Hematopoietic multipotent progenitor cell treated with erythropoietin and hydrocortisone succinate and interleukin-3 and kit ligand, for 8 days (in vitro differentiated cells): ENCODE measurements at regions not wholly inside any gene's neighbourhood (a gene's known extent, or its start where the extent isn't known, plus 50 kb on each side); places are given as distances from the start of the nearest gene placed in this dataset.

Experiments used
- DNase-seq: peaks from one replicate; pipeline ENCODE4 v3.0.0-alpha.2; 2015

DNA sequence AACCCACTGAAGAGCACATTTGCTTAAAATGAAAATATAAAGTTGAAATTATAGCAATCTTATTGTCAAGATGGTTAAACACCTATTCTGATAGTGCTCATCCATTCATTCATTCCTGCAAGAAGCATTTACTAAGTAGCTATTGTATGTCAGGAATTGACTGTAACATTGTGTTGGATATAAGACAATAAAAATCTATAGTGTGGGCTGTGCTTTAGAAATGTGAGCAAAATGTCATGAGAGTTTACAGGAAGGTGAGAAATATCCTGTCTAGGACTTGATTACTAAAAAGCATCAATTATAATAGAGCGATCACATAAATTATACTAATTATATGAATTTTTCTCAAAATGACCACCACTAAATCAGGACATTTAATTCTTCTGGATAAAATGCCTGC is 123.0 kb downstream of the HAO1 start:
- DNase-seq, result no peak

DNA sequence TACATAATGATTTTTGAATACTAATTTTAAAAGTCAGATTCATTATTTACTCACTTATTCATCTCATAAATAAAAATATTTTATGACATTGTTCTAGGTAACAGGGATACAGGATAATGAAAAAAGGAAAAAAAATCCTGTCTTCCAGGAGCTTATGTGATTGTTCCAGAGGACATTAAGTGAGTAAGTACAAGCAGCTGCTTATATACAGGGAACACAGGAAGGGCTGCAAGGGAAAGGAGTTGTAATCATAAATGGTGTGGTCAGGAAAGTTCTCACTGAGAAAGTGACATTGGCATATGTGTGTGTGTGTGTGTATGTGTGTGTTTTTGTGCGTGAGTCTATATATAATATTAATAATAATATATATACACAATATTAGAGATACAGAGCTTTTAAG is 121.8 kb downstream of the HAO1 start:
- DNase-seq, result no peak

DNA sequence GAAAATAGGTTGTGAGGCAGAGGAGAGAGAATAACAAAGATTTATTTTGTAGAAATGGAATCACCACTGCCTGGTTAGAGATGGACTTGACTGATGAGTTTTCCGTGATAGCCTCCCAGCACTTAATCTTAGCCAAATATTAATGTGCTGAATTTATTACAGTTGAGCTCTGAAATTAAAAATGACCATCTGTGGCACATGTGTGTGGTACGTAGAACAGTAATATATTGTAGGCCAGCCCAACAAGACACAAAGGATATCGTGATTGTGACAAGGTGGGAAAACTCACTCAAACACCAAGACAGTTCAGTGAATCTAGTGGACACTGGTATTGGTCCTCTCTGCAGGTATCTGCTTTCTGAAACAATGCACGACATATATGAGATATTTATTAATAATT is 119.4 kb downstream of the HAO1 start:
- no peak for DNase-seq

DNA sequence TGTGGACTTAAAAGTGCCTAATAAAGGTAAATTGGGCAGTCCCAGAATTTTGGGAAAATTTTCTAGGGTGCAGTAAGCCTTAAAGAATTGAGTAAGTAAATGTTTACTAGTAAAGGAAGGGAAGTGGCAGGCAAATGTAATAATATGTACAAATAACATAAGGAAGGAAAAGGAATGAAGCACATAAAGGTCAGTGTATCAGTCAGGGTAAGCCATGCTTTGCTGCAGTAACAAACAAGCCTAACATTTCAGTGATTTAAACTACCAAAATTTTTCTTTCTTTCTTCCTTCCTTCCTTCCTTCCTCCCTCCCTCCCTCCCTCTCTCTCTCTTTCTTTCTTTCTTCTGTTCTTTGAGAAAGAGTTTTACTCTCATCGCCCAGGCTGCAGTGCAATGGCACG is 117.5 kb downstream of the HAO1 start:
- no peak for DNase-seq

DNA sequence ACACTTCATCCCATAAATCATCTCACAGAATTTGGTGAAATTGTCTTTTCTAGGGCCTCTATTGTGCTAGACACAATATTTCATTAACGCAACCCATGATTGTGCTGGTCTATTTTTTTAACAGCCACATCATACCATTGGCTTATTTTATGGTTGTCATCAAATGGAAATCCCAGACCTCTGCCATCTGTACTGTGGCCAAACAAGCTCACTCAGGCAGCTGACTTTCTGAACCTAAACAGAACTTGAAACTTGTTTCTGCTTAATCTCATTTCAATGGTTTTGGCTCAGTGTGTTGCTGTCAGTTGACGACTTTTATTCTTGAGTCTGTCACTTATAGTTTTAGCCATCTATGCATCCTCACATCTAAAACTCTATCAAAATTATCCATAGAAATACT is 111.8 kb downstream of the HAO1 start:
- DNase-seq, result no peak

DNA sequence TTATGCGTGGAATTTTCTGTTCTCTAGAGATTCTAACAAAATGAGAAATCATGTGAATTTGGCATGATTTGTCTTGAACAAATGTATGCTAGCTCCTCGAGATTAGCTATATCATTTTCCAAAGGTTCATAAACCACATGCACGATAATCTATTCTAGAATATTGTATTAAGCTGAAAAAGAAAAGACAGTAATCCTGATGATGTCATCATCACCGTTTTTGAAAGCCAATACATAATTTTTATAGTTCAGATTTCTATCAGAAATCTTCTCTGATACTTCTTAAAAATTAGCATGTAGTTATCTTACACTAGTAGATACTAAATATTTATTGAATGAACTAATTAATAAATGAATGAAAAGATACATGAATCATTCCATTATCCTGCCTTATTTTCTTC is 111.2 kb downstream of the HAO1 start:
- no peak for DNase-seq

DNA sequence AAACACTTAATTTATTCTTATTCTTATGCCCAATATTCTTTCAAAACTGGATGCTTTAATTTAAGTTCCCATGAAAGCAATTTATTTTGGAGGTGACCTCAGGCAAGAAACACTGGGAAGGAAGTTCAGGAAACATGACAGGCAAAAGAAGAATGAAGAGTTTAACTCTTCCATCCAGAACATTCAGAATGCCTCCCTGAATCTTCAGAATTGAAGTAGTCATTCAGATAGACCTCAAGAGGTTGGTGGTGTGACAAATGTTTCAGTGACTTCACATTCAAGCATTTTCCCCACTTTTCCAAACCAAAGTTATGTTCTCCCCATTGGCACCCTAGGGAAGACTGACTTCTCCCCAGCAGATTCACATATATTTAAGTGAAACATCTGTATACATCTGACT is 110.5 kb downstream of the HAO1 start:
- DNase-seq, result no peak
